RWPE2 (cell line): ENCODE measurements at regions not wholly inside any gene's neighbourhood (a gene's known extent, or its start where the extent isn't known, plus 50 kb on each side); places are given as distances from the start of the nearest gene placed in this dataset.

Experiments used
- ATAC-seq: fragments of 200-7000 bp; cut with Tn5 transposase; 3 replicates; pipeline ENCODE4 v1.9.1; 2021; ENCODE audit warnings: low read depth
- DNase-seq: peaks from one replicate; pipeline ENCODE4 v3.0.0-alpha.2; 2020; ENCODE audit warnings: low spot score
- H3K27ac ChIP-seq: fragments of 450-650 bp; 2 replicates; pipeline ENCODE4 v1.5.1; 2017; ENCODE audit warnings: mild to moderate bottlenecking; ENCODE audit not compliant: poor library complexity, severe bottlenecking
- H3K27me3 ChIP-seq: fragments of 250-450 bp; sonication (Bioruptor Pico); 2 replicates; pipeline ENCODE4 v1.5.1; 2021; ENCODE audit warnings: mild to moderate bottlenecking, moderate library complexity; ENCODE audit not compliant: insufficient read depth, poor library complexity, severe bottlenecking
- H3K36me3 ChIP-seq: fragments of 250-450 bp; sonication (Bioruptor Pico); 2 replicates; pipeline ENCODE4 v1.5.1; 2020; ENCODE audit warnings: low read depth, mild to moderate bottlenecking, moderate library complexity
- H3K4me1 ChIP-seq: fragments of 250-450 bp; sonication (Bioruptor Pico); 2 replicates; pipeline ENCODE4 v1.5.1; 2021; ENCODE audit warnings: mild to moderate bottlenecking, moderate library complexity; ENCODE audit not compliant: insufficient read depth, poor library complexity, severe bottlenecking
- H3K4me3 ChIP-seq: fragments of 250-450 bp; sonication (Bioruptor Pico); 2 replicates; pipeline ENCODE4 v1.5.1; 2021; ENCODE audit warnings: mild to moderate bottlenecking, moderate library complexity; ENCODE audit not compliant: severe bottlenecking
- H3K9me3 ChIP-seq: fragments of 250-450 bp; sonication (Bioruptor Pico); 2 replicates; pipeline ENCODE4 v1.5.1; 2021; ENCODE audit warnings: mild to moderate bottlenecking, moderate library complexity; ENCODE audit not compliant: severe bottlenecking
- TF ChIP-seq, protein P1 (sequence below): fragments of 450-650 bp; IDR thresholded peaks from one replicate; pipeline ENCODE4 v1.5.1; 2017; ENCODE audit warnings: mild to moderate bottlenecking, moderate library complexity; ENCODE audit not compliant: poor library complexity, severe bottlenecking

DNA sequence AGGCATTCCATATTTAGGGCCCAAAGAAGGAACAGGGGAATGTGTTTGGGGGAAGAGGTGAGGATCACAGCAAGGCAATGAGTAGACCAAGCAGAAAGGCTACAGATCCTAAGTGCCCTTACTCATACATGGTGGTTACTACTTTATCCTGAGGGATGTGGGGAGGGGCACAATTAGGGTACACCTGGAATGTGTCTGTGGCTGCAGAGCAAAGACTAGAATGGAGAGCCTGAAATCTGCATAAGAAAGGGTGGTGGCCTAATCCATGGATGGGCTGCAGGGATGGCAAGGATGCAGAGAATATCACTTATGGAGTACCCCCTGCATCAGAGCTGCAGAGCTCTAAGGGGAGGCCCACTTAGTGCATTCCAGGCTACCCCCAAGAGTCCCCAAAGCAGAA lies 352.6 kb upstream of the TRPC7 start:
- Histone ChIP-seq H3K9me3 (no peaks in the 10 kb centered on the region), H3K27ac (no peak overlapping the region), H3K4me1 (no peaks in the 10 kb centered on the region), H3K4me3 (no peak overlapping the region), H3K36me3 (no peaks in the 10 kb centered on the region), H3K27me3 (peaks cover 3% of the 10 kb centered on the region)
- TF ChIP-seq, protein P1, sequence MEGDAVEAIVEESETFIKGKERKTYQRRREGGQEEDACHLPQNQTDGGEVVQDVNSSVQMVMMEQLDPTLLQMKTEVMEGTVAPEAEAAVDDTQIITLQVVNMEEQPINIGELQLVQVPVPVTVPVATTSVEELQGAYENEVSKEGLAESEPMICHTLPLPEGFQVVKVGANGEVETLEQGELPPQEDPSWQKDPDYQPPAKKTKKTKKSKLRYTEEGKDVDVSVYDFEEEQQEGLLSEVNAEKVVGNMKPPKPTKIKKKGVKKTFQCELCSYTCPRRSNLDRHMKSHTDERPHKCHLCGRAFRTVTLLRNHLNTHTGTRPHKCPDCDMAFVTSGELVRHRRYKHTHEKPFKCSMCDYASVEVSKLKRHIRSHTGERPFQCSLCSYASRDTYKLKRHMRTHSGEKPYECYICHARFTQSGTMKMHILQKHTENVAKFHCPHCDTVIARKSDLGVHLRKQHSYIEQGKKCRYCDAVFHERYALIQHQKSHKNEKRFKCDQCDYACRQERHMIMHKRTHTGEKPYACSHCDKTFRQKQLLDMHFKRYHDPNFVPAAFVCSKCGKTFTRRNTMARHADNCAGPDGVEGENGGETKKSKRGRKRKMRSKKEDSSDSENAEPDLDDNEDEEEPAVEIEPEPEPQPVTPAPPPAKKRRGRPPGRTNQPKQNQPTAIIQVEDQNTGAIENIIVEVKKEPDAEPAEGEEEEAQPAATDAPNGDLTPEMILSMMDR = no peak
- no peak for DNase-seq
- ATAC-seq = no peak

DNA sequence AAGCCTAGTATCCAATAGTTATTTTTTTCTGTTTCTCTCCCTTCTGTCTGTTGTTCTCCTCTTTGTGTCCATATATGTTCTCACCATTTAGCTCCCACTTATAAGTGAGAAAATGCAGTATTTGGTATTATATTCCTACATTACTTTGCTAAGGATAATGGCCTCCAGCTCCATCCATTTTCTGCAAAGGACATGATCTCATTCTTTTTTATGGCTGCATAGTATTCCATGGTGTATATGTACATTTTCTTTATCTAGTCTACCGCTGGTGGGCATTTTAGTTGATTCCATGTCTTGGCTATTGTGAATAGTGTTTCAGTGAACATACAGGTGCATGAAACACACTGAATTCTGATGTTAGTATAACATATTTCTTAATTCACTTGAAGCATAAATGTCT lies 348.9 kb upstream of the TRPC7 start:
- Histone ChIP-seq H3K4me1 (no peaks in the 10 kb centered on the region), H3K36me3 (no peaks in the 10 kb centered on the region), H3K9me3 (no peaks in the 10 kb centered on the region), H3K27me3 (peaks cover under 1% of the 10 kb centered on the region), H3K4me3 (no peak overlapping the region), H3K27ac (no peak overlapping the region)
- TF ChIP-seq, protein P1 = no peak
- DNase-seq (no peak), ATAC-seq (no peak)

DNA sequence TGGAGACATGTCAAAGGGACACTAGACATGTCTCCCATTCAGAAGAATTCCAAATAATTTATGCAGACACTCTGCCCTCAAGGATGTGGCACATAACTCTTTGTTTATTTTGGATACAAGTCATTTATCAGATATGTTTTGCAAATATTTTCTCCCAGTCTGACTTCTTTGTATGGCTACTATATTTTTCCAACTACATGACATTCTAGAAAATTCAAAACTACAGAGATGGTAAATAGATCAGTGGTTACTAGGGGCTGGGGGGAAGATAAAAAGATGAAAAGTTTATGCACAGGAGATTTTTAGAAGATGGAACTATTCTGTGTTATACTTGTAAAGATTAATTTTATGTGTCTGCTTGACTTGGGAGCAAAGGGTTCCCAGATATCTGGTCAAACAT lies 347.3 kb upstream of the TRPC7 start:
- ATAC-seq = no peak
- no peak overlapping the region for H3K4me3 ChIP-seq
- H3K4me1 ChIP-seq = no peaks in the 10 kb centered on the region
- H3K36me3 ChIP-seq = no peaks in the 10 kb centered on the region
- no peaks in the 10 kb centered on the region for H3K27me3 ChIP-seq
- no peaks in the 10 kb centered on the region for H3K9me3 ChIP-seq
- no peak overlapping the region for H3K27ac ChIP-seq
- no peak for DNase-seq
- TF ChIP-seq, protein P1 = no peak

DNA sequence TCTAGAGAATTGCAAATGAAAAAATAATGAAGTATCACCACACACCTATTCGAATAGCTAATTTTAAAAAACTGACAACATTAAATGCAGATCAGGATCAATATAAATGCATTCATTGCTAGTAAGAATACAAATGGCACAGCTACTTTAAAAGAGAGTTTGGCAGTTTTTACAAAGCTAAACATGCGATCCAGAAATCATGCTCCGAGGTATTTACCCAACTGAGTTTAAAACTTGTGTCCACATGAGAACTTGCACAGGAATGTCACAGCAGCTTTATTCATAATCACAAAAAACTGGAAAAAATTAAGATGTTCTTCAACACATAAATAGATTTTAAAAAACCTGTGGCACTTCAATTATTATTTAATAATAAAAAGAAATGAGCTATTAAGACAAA lies 345.5 kb upstream of the TRPC7 start:
- DNase-seq = no peak

DNA sequence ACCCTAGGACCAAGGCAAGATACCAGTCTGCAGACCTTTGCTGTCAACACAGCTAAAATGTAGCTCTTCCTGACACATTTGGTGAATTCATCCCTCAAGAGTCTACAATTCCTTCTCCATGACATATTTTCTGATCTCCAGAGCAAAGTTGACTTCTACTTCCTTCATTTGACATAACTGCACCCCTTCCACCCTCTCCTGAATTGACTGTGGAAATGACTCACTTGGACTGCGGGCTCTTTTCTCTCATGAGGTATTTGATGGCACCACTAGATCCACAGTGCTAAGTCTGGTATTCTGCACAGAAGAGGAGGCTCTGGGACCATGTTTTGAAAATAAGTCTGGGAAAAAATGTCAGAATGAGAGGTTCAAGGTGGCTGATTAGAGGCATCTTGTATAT lies 338.4 kb upstream of the TRPC7 start:
- no peak for ATAC-seq
- H3K36me3 ChIP-seq = no peaks in the 10 kb centered on the region
- TF ChIP-seq, protein P1 = no peak
- no peaks in the 10 kb centered on the region for H3K9me3 ChIP-seq
- no peak for DNase-seq
- H3K4me3 ChIP-seq = no peak overlapping the region
- H3K27me3 ChIP-seq = peaks cover 27% of the 10 kb centered on the region
- no peaks in the 10 kb centered on the region for H3K4me1 ChIP-seq
- no peak overlapping the region for H3K27ac ChIP-seq

More for the DNA sequence above, 345.5 kb upstream of the TRPC7 start:
- Histone ChIP-seq H3K27ac (no peak overlapping the region), H3K4me3 (no peak overlapping the region), H3K36me3 (no peaks in the 10 kb centered on the region), H3K4me1 (no peaks in the 10 kb centered on the region), H3K27me3 (peaks cover 6% of the 10 kb centered on the region), H3K9me3 (no peaks in the 10 kb centered on the region)
- no peak for ATAC-seq
- TF ChIP-seq, protein P1 = no peak
